ENCODE measurements at regions not wholly inside any gene's neighbourhood (a gene's known extent, or its start where the extent isn't known, plus 50 kb on each side); places are given as distances from the start of the nearest gene placed in this dataset.
"Not testable (repeated sequence)": the region's sequence is repeated elsewhere in the genome, so short reads cannot be mapped to it uniquely, and the experiment has no call there.

- peaks cover 3% of the 10 kb centered on the region for H3K36me3 Mint-ChIP-seq (ENCODE audit: insufficient read depth)
- ATAC-seq (replicated peaks; ENCODE audit: extremely low read depth, poor library complexity, severe bottlenecking) (no peak), DNase-seq (ENCODE audit: low spot score in 2 of 2) (no peak)
- H3K4me3 Mint-ChIP-seq = no peak overlapping the region
- no peaks in the 10 kb centered on the region for H3K27me3 Mint-ChIP-seq
- H3K4me1 Mint-ChIP-seq = peaks cover 81% of the 10 kb centered on the region
- no peak overlapping the region for H3K27ac Mint-ChIP-seq (ENCODE audit: low read depth)
- peaks cover 11% of the 10 kb centered on the region for H3K9me3 Mint-ChIP-seq
Observed at GRCh38 chr5:94102849-94103248, 361.4 kb upstream of the POU5F2 start.

- not testable (repeated sequence) for ATAC-seq (replicated peaks; ENCODE audit: extremely low read depth, poor library complexity, severe bottlenecking); H3K27me3 Mint-ChIP-seq; H3K9me3 Mint-ChIP-seq; H3K27ac Mint-ChIP-seq (ENCODE audit: low read depth); DNase-seq (ENCODE audit: low spot score in 2 of 2); H3K36me3 Mint-ChIP-seq (ENCODE audit: insufficient read depth); H3K4me3 Mint-ChIP-seq
- peaks cover 83% of the 10 kb centered on the region for H3K4me1 Mint-ChIP-seq
Observed at GRCh38 chr5:94097384-94097783, 356.0 kb upstream of the POU5F2 start.

- DNase-seq (ENCODE audit: low spot score in 2 of 2) (no peak), ATAC-seq (replicated peaks; ENCODE audit: extremely low read depth, poor library complexity, severe bottlenecking) (no peak)
- peaks cover 2% of the 10 kb centered on the region for H3K36me3 Mint-ChIP-seq (ENCODE audit: insufficient read depth)
- peaks cover 5% of the 10 kb centered on the region for H3K9me3 Mint-ChIP-seq
- H3K27me3 Mint-ChIP-seq = no peaks in the 10 kb centered on the region
- no peak overlapping the region for H3K27ac Mint-ChIP-seq (ENCODE audit: low read depth)
- no peak overlapping the region for H3K4me3 Mint-ChIP-seq
- peaks cover 68% of the 10 kb centered on the region for H3K4me1 Mint-ChIP-seq
Observed at GRCh38 chr5:94094793-94095441, 353.5 kb upstream of the POU5F2 start.

GRCh38 chr5:94093300-94093699, 351.9 kb upstream of the POU5F2 start:
- ATAC-seq (replicated peaks; ENCODE audit: extremely low read depth, poor library complexity, severe bottlenecking) = no peak
- DNase-seq (ENCODE audit: low spot score in 2 of 2) = no peak
- H3K9me3 Mint-ChIP-seq = peaks cover 3% of the 10 kb centered on the region
- H3K27me3 Mint-ChIP-seq = no peaks in the 10 kb centered on the region
- H3K4me1 Mint-ChIP-seq = peaks cover 66% of the 10 kb centered on the region
- H3K36me3 Mint-ChIP-seq (ENCODE audit: insufficient read depth) = peaks cover 2% of the 10 kb centered on the region
- no peak overlapping the region for H3K27ac Mint-ChIP-seq (ENCODE audit: low read depth)
- H3K4me3 Mint-ChIP-seq = no peak overlapping the region

GRCh38 chr5:94086635-94087034, 345.2 kb upstream of the POU5F2 start:
- DNase-seq (ENCODE audit: low spot score in 2 of 2); H3K9me3 Mint-ChIP-seq; H3K36me3 Mint-ChIP-seq (ENCODE audit: insufficient read depth); H3K27me3 Mint-ChIP-seq; H3K27ac Mint-ChIP-seq (ENCODE audit: low read depth); ATAC-seq (replicated peaks; ENCODE audit: extremely low read depth, poor library complexity, severe bottlenecking); H3K4me3 Mint-ChIP-seq: not testable (repeated sequence)
- H3K4me1 Mint-ChIP-seq = peaks cover 46% of the 10 kb centered on the region

- no peaks in the 10 kb centered on the region for H3K27me3 Mint-ChIP-seq
- H3K9me3 Mint-ChIP-seq = no peaks in the 10 kb centered on the region
- H3K27ac Mint-ChIP-seq (ENCODE audit: low read depth) = no peak overlapping the region
- no peaks in the 10 kb centered on the region for H3K36me3 Mint-ChIP-seq (ENCODE audit: insufficient read depth)
- H3K4me3 Mint-ChIP-seq = no peak overlapping the region
- ATAC-seq (replicated peaks; ENCODE audit: extremely low read depth, poor library complexity, severe bottlenecking) (no peak), DNase-seq (ENCODE audit: low spot score in 2 of 2) (no peak)
- H3K4me1 Mint-ChIP-seq = peaks cover 51% of the 10 kb centered on the region
Observed at GRCh38 chr5:94086194-94086593, 344.8 kb upstream of the POU5F2 start.

GRCh38 chr5:94082405-94082804, 341.0 kb upstream of the POU5F2 start:
- Mint-ChIP-seq H3K36me3 (ENCODE audit: insufficient read depth) (peaks cover 2% of the 10 kb centered on the region), H3K9me3 (no peaks in the 10 kb centered on the region), H3K27me3 (no peaks in the 10 kb centered on the region), H3K4me1 (peaks cover 58% of the 10 kb centered on the region), H3K27ac (ENCODE audit: low read depth) (no peak overlapping the region), H3K4me3 (no peak overlapping the region)
- no peak for ATAC-seq (replicated peaks; ENCODE audit: extremely low read depth, poor library complexity, severe bottlenecking)
- no peak for DNase-seq (ENCODE audit: low spot score in 2 of 2)

GRCh38 chr5:94081088-94081487, 339.7 kb upstream of the POU5F2 start:
- H3K4me3 Mint-ChIP-seq = no peak overlapping the region
- peaks cover 65% of the 10 kb centered on the region for H3K4me1 Mint-ChIP-seq
- no peak for ATAC-seq (replicated peaks; ENCODE audit: extremely low read depth, poor library complexity, severe bottlenecking)
- peaks cover 2% of the 10 kb centered on the region for H3K36me3 Mint-ChIP-seq (ENCODE audit: insufficient read depth)
- H3K9me3 Mint-ChIP-seq = no peaks in the 10 kb centered on the region
- DNase-seq (ENCODE audit: low spot score in 2 of 2) = no peak
- no peaks in the 10 kb centered on the region for H3K27me3 Mint-ChIP-seq
- H3K27ac Mint-ChIP-seq (ENCODE audit: low read depth) = peak overlapping the region; percentile 38

GRCh38 chr5:94080390-94080789, 339.0 kb upstream of the POU5F2 start:
- no peak for ATAC-seq (replicated peaks; ENCODE audit: extremely low read depth, poor library complexity, severe bottlenecking)
- Mint-ChIP-seq H3K4me1 (peaks cover 58% of the 10 kb centered on the region), H3K27me3 (no peaks in the 10 kb centered on the region), H3K27ac (ENCODE audit: low read depth) (peak overlapping the region; percentile 38), H3K9me3 (no peaks in the 10 kb centered on the region), H3K4me3 (no peak overlapping the region), H3K36me3 (ENCODE audit: insufficient read depth) (peaks cover 2% of the 10 kb centered on the region)
- DNase-seq (ENCODE audit: low spot score in 2 of 2) = no peak

- Mint-ChIP-seq H3K4me3 (no peak overlapping the region), H3K4me1 (peaks cover 63% of the 10 kb centered on the region), H3K27me3 (no peaks in the 10 kb centered on the region), H3K36me3 (ENCODE audit: insufficient read depth) (peaks cover 4% of the 10 kb centered on the region), H3K27ac (ENCODE audit: low read depth) (no peak overlapping the region), H3K9me3 (peaks cover 5% of the 10 kb centered on the region)
- ATAC-seq (replicated peaks; ENCODE audit: extremely low read depth, poor library complexity, severe bottlenecking) = no peak
- DNase-seq (ENCODE audit: low spot score in 2 of 2) = no peak
Observed at GRCh38 chr5:94072116-94072515, 330.7 kb upstream of the POU5F2 start.

GRCh38 chr5:94066437-94067207, 325.2 kb upstream of the POU5F2 start:
- Mint-ChIP-seq H3K27ac (ENCODE audit: low read depth) (no peak overlapping the region), H3K27me3 (no peaks in the 10 kb centered on the region), H3K9me3 (peaks cover 35% of the 10 kb centered on the region), H3K4me1 (peaks cover 70% of the 10 kb centered on the region), H3K4me3 (no peak overlapping the region), H3K36me3 (ENCODE audit: insufficient read depth) (peaks cover 4% of the 10 kb centered on the region)
- DNase-seq (ENCODE audit: low spot score in 2 of 2) (no peak), ATAC-seq (replicated peaks; ENCODE audit: extremely low read depth, poor library complexity, severe bottlenecking) (no peak)

- peaks cover 35% of the 10 kb centered on the region for H3K9me3 Mint-ChIP-seq
- ATAC-seq (replicated peaks; ENCODE audit: extremely low read depth, poor library complexity, severe bottlenecking) = no peak
- no peak for DNase-seq (ENCODE audit: low spot score in 2 of 2)
- no peaks in the 10 kb centered on the region for H3K27me3 Mint-ChIP-seq
- H3K4me1 Mint-ChIP-seq = peaks cover 54% of the 10 kb centered on the region
- H3K4me3 Mint-ChIP-seq = no peak overlapping the region
- H3K27ac Mint-ChIP-seq (ENCODE audit: low read depth) = no peak overlapping the region
- H3K36me3 Mint-ChIP-seq (ENCODE audit: insufficient read depth) = peaks cover 7% of the 10 kb centered on the region
Observed at GRCh38 chr5:94064025-94064424, 322.6 kb upstream of the POU5F2 start.

- Mint-ChIP-seq H3K27me3 (no peaks in the 10 kb centered on the region), H3K27ac (ENCODE audit: low read depth) (no peak overlapping the region), H3K4me3 (no peak overlapping the region), H3K9me3 (no peaks in the 10 kb centered on the region), H3K36me3 (ENCODE audit: insufficient read depth) (peaks cover 12% of the 10 kb centered on the region), H3K4me1 (peaks cover 37% of the 10 kb centered on the region)
- ATAC-seq (replicated peaks; ENCODE audit: extremely low read depth, poor library complexity, severe bottlenecking) (no peak), DNase-seq (ENCODE audit: low spot score in 2 of 2) (no peak)
Observed at GRCh38 chr5:94057655-94058054, 316.3 kb upstream of the POU5F2 start.
